CMK (cell line): ENCODE measurements at regions not wholly inside any gene's neighbourhood (a gene's known extent, or its start where the extent isn't known, plus 50 kb on each side); places are given as distances from the start of the nearest gene placed in this dataset.

Experiments
- DNase-seq: peaks from one replicate; pipeline ENCODE4 v3.0.0-alpha.2; 2010; ENCODE audit warnings: low read depth

DNA sequence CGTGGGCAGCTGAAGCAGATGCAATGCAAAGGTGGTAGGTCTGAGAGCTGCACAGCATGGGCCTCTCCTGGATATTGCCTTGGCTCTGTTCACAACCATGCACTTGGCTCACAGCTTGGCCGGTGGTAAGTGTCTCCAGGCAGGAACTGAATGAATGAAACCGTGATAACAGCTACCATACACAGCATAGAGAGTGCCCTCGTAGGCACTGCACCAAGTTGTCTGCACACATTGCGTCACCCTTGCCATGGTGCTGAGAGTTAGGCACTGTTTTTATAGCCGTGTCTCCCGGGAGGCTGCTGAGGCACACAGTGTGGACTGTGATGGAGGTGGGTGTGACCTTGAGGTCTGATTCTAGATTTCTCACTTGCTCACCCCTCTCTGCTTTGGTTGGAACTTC is 157.6 kb upstream of the VASH1 start:
- no peak for DNase-seq

DNA sequence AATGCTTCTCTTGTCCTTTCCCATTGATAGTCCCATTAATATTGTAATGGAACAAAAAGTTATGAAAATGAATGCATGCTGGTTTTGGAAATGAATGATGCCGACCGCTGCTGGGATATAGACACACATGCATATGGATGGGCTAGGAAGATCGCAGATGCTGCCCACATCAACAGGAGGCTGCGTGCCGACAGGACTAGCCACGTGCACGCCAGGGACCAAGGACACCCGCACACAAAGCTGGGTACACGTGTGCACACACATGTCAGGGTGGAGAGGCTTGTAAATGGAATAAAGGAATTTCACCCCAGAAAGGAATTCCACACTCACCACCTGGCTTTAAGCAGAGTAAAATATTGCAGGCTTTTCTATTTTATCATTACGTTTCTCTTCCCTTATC is 153.8 kb upstream of the VASH1 start:
- DNase-seq: no peak

DNA sequence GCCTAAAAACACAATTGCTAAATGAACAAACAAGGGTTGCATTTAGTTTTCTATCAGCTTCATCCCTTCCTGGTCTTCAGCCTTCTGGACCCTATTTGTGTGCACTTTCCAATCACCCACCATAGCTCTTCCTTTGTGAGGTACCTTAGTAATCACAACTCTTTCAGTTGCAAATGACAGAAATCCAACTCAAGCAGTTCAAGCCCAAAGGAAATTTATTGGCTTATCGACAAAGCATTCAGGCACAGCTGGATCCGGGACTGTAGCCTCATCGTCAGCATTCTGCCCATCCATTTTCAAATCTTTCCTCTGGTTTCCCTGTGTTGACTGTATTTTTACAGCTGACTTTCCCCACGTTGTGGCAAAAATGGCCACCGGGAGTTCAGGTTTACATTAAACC is 148.6 kb upstream of the VASH1 start:
- DNase-seq: no peak

DNA sequence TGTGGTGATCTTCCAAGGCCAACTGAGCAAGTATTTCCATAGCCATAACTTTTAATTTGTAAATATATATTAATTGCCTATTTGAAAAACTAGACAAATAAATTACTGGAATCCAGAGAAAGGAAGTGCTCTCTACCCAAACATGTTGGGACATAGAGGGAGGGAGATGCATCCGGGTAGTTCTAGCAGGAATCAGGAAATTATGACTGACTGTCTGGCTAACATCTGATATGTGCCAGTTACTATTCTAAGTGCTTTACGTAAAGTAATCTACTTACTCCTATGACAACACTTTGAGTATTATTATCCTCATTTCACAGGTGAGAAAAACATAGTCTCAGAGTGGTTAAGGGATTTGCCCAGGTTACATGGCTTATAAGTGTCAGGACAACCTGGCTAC is 147.7 kb upstream of the VASH1 start:
- DNase-seq: no peak

DNA sequence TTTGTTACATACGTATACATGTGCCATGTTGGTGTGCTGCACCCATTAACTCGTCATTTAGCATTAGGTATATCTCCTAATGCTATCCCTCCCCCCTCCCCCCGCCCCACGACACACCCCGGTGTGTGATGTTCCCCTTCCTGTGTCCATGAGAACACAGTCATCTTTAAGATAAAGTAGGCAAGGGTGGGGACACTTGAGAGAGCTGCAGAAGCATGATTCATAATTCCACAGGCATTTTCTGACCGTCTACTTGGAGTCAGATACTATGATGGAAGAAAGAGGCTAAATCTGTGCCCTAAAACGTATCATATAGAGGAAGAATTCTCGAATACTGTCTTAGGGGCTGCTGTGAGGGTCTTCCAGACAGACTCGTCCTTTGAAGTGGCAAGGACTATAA is 145.9 kb upstream of the VASH1 start:
- DNase-seq: no peak

DNA sequence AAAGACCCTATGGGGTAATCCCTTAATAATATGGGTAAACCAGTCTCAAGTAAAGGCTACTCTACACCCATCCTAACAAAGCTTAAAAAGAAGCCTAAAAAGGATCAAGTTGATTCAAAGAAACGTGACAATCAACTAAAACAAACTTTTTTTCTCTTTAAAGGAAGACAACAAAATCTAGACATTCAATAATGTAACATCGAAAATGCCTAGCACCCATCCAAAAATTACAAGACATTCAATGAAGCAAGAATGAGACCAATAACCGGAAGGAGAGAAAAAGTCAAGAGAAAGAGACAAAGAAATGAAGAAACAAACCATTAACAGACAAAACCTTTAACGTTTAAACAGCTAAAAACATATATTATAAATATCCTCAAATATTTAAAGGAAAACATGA is 143.8 kb upstream of the VASH1 start:
- no peak for DNase-seq

DNA sequence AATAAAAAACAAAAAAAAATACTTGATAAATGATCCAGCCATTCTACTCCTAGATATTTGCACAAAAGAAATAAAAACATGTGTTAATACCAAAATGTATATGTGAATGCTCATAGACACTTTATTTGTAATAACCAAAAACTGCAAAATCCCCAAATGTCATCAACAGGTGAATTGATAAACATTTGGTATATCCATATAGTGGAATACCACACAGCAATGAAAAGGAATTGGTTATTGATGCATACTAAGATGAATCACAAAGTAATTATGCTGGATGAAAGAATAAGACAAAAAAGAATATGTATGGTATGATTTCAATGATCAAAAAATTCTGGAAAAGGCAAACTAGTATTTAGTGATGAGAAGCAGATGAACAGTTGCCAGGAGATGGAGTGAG is 124.7 kb upstream of the VASH1 start:
- DNase-seq: no peak

DNA sequence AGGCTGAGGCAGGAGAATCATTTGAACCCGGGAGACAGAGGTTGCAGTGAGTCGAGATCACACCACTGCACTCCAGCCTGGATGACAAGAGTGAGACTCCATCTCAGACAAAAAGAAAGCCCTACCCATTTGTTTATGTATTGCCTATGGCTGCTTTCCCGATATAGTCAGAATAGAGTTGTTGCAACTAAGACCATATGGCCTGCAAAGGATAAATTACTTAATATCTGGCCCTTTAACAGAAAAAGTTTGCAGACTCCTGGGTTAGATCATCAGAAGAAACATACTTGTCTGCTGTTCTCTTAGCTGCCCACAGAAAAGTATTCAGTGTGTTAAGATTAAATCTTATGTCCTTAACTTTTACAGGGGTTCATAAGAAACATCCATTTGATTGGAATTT is 122.4 kb upstream of the VASH1 start:
- no peak for DNase-seq

DNA sequence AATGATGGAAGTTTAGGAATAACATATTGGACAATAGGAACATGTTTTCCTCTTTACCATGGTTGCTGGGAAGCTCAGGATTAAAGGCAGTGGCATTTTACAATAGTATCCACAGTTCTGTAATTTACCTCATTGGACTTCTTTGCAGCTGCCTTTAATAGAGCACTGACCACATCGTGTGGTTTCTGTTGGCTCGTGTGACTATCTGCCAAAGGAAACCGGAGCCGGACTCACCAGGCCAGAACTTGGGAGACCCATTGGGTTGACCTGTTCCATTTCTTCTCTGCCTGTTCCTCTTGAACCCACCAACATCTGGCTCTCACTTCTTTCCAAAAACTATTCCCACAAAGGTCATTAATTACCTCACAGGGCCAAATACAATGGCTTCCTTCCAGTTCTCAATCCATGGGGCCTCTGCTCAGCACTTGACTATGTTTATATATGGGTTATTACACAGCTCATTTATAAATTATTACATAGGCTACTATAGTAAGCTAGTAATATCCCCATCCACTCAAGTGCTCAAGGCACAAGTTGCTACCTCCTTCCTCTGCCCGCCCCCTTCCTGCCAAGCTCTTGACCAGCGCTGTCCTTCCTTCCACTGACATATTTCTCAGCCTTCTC is 121.5 kb upstream of the VASH1 start:
- DNase-seq: no peak

DNA sequence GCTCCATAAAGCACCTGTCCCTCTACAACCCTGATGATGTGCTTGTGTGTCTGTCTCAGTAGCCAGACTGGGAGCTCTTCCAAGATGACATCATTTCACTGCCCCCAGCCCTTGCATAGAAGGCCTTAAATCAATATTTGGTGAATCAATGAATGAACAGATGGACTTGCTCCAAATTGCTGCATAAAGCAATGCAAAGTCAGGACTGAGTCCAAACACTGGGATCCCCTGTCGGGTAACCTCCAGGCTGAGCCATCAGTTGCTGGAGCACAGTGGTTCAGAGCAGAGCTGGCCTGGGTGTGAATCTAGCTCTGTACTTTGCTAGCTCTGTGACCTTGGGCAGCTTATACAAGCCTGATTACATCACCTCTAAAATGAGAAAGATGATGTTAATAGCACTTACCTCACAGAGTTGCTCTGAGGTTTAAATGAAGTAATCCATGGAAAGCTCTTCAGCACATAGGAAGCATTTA is 120.3 kb upstream of the VASH1 start:
- DNase-seq: no peak

DNA sequence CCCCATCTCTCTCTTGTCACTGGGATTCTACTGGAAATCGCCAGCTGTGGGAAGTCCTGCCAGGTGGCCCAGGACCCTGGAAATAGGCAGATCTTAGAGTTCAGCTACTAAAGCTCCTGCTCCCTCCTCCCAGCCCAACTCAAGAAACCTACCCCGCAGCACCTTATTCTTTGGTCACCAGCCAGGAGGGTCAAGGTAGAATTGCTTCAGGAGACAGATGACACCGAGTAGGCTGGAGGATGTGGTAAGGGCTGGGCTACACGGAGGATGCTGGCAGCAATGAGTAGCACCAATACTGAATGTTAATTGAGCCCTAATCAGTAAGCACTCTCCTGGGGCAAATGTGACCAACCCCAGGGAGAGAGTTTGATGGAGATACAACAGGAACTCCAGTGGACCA is 119.7 kb upstream of the VASH1 start:
- no peak for DNase-seq

DNA sequence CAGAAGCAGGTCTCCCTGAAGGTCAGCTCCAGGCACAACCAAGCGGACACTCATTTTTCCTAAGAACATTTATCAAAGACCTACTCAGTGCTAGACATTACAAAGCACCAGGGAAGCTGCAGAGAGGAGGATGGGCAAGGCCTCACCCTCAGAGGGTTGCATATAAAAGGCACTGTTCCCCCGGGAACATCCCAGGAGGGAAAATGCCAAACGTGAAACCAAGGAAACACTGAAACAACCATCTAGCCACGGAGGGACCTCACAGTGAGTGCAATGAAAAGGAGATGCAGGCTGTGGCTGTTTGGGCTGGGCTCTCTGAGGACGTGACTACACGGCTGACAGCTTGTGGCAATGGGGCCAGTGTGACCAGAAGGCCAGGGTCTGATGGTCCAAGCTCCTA is 117.4 kb upstream of the VASH1 start:
- no peak for DNase-seq

DNA sequence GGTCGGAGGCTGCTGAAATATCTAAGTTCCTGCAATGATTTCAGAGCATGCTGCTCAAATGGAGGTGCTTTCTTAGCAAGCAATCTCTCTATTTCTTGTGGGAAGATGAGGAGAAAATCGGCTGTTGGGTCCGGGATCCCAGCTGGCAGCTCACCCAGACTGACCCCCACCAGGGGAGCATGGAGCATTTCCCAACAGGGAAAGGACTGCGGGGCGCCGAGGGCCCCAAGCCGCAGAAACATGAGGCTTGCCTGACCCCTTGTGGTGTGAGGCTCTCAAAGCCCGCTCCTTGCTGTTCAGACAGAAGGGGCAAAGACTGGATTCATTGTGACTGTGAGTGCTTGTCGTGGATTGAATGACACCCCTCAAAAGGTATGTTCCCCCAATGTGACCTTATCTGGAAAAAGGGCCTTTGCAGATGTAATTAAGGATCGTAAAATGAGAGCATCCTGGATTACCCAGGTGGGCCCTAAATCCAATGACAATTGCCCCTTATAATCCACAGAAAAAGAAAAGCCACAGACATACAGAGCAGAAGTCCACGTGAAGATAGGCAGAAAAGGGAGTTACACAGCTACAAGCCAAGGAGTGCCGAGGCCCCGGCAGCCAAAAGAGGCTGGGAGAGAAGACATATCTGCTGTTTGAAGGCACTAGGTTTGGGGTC is 116.3 kb upstream of the VASH1 start:
- no peak for DNase-seq

DNA sequence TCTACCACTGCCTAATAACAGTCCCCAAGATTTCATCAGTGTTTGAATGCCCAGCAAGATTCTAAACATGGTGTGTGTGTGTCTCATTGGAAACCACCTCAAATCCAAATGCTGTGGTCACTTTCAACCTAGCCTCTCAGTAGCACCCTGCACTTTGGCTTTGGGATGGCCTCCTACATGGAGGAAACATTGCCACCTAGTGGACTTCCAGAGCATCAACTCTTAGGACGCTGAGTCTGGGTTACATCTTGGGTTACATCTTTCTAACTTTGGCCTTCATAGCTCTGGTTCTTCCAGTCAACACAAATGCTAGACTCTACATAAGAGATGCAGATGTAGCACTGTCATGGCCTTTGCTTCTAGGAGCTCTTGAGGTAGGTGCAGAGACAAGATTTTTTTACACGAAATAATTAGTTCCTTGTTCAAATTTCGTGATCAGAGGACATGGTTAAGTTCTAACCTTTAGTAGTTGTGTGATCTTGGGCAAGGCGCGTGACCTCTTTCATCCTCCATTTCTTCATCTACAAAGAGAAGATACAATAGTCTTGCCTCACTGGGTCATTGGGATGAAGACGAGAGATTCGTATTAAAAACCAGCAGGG is 113.5 kb upstream of the VASH1 start:
- DNase-seq: peak; percentile 21

DNA sequence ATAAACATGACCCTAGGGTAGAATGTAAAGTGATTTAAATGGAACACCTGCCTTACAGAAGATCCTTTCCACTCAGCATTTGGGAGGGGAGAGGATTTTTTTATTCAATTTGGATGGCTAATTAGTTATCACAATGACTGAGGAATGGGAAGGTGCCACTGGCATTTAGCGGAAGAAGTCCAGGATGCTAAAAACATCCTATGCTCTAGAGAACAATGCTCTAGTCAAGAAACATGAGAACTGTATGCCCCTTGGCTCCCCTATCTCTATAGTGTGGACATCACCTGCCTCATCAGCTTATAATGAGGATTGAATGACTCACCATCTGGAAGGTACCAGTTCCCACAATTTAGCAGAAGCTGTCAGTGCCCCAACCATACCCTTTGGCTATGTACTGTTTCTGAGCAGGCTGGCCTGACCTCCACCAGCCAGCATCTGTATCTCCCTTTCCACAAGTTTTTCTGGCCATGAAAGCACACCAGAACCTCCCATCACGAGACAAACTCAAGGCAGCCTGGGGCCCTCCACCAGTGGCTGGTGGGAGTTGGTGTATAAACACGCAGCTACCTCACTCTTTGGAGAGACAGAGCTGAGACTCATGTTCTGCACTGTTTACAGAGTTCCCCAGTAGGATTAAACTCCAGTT is 109.7 kb upstream of the VASH1 start:
- no peak for DNase-seq

DNA sequence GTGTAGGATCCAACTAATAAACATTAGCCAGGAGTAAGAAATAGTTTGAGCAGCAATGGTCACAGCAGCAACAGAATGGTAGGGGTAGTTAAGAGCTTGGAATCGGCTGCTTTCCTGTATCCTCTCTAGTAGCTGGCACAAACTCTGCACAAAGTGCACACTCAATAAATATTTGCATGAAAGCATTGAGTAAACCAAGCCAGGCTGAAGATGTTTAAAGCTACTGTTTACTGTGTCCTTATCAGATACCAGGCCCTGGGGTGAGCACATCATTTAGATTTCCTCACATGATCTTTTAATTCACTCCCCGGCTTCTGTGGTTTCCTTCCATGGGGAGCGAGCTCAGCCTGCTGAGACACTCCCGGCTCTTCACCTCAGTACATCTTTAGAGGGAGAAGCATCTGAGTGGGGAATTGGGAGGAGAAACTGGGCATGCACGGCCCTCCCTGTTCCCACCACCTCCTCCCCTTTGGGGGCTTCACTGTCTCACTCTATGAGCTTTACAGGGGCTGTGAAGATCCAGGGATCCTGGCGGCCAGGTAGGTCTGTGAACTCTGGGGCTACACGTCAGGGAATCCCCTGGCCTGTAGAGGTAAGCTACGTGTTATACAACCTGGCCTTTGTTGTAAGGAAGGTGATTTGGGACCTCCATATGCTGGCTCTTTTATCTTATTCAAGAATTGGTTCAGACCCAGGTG is 107.2 kb upstream of the VASH1 start:
- no peak for DNase-seq

DNA sequence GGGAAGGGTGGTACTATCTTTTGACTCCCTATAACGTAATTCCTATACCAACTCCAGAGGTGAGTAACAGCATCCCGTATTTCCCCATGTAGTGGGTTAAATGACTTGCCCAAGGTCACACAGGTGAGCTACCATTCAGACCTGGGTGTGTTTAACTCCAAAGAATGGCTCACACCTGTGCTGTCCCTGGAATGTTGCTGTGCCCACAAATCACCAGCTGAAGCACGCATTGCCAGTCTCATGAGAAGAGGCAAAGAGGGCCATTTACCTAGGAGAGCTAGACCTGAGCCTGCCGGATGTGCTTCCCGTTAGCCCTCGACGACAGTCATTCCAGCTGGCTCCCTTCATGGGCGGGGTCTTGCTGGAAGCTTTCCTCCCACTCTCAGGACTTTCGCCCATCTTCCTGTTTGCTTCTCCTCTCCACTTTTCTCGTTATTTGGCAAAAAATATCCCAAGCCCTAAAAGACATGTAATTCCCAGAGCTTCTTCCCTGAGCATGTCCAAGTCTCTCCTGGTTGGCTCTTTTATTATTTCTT is 106.6 kb upstream of the VASH1 start:
- no peak for DNase-seq

DNA sequence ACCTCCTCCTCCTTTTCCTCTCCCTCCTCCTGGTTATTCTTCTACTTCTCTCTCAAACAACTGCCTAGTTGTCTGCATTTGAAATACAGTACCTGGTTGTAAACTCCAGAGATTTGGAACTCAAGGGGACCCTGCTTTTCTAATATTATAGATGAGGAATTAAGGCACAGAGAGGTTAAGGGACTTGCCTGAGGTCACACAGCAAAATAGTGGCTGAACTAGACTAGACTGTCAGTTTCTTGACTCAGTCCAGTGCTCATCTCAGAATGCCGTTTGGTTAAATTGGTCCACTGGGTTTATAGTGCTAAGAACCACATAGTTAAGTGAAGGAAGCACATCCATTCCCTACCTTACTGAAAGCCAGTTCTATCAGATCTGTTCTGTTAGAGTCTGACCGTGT is 105.9 kb upstream of the VASH1 start:
- no peak for DNase-seq

DNA sequence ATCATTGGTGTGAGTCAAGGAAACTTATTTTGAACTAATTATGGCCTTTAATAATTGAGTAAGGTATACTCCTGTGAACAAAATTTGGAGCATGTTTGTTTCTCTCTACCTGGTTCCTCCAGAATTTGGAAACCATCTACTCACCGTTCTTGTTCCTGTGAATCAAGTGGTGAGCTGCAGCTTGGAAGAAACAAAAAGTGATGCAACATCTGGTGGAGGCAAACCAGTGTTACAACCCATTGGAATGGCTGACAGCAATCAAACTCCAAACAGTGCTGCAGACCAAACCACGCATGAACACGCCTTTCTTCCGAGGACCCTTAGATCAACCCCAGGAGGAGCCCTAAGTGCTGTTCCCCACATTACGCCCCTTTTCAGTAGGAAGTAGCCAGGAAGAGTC is 104.7 kb upstream of the VASH1 start:
- no peak for DNase-seq

DNA sequence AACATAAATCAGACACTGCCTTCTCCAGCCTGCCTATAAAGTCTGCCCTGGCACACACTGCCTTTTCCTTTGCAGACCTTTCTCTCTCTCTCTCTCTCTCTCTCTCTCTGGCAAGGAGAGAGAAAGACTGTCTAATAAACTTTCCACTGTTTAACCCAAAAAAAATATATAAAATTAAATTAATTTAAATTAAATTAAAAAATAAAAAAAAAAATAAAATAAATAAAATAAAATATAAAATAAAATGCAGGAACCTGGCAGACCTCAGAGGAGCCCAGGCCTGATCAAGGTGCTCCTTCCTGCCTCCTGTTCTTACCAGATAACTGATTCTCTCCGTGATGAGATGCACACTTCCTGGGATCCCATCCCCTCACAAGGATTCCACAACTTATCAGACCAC is 103.9 kb upstream of the VASH1 start:
- DNase-seq: no peak

DNA sequence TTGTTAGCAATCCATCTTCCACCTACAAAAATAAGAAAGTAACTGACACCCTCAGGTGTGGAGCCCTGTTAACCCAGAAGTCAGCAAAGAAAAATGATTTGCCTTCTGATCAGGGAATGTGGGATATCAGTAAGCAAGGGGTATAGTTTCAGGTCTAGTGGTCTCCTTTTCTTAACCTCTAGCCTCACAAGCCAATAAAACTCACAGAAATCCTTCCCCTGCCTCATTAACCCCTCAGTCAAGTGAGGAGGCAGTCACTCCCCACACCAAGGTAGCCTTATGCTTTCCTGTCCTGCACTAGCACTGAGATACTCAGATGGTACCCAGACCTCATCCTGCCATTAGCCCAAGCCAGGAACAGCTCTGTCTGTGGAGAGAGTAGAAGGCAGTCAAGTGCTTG is 103.4 kb upstream of the VASH1 start:
- no peak for DNase-seq

DNA sequence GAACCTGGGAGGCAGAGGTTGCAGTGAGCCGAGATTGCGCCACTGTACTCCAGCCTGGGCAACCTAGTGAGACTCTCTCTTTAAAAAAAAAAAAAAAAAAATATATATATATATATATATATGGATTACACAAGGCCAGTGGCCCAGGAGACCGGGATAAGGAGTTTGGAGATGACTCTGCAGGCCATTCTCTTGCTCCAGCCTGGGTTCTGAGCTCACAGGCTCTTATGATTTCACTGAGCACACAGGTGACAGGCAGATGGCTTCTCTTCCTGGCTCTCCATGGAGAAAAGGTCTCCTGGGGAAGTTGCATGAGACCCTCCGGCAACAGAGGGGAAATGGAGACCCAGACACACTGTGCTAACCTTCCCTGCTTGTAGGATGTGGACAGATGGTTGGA is 98.7 kb upstream of the VASH1 start:
- no peak for DNase-seq
